Kidney (tissue), 13 donors: ENCODE measurements at regions not wholly inside any gene's neighbourhood (a gene's known extent, or its start where the extent isn't known, plus 50 kb on each side); places are given as distances from the start of the nearest gene placed in this dataset.

Experiments used
- DNase-seq, 5 donors: peaks; one replicate each; pipeline ENCODE4 v3.0.0-alpha.2; 2013 to 2020
- FAIRE-seq: peaks from 2 replicates; lab custom pipeline; 2012; peaks lifted over from hg19 to GRCh38; lab: Jason Lieb, UNC
- H3K27ac ChIP-seq, 2 donors: one replicate each; pipeline ENCODE4 v1.7.0; 2013; ENCODE audit warnings: low read depth in 2 of 2, low read length in 2 of 2, inconsistent platforms in 1 of 2
- H3K27me3 ChIP-seq: one replicate; pipeline ENCODE4 v1.7.1; 2013; ENCODE audit warnings: low read length, inconsistent platforms; ENCODE audit not compliant: control insufficient read depth, insufficient read depth
- H3K36me3 ChIP-seq, 3 donors: one replicate each; pipeline versions ENCODE4 v1.7.0 to v1.7.1; 2013; ENCODE audit warnings: low read length in 3 of 3, control low read depth in 1 of 3, inconsistent platforms in 1 of 3; ENCODE audit not compliant: insufficient read depth in 3 of 3, control insufficient read depth in 2 of 3
- H3K4me1 ChIP-seq, 3 donors: one replicate each; pipeline versions ENCODE4 v1.7.0 to v1.7.1; 2013; ENCODE audit warnings: low read length in 3 of 3, inconsistent platforms in 1 of 3, low read depth in 1 of 3; ENCODE audit not compliant: control insufficient read depth in 2 of 3, insufficient read depth in 2 of 3
- H3K4me3 ChIP-seq, 3 donors: one replicate each; pipeline versions ENCODE4 v1.7.0 to v1.8.1; 2013; ENCODE audit warnings: low read length in 3 of 3, control low read depth in 1 of 3, inconsistent platforms in 1 of 3
- H3K9ac ChIP-seq, 3 donors: one replicate each; pipeline versions ENCODE4 v1.7.0 to v1.7.1; 2013; ENCODE audit warnings: low read length in 3 of 3, control low read depth in 1 of 3, inconsistent platforms in 1 of 3
- H3K9me3 ChIP-seq, 3 donors: one replicate each; pipeline versions ENCODE4 v1.7.0 to v1.7.1; 2013; ENCODE audit warnings: low read length in 3 of 3, control low read depth in 1 of 3, inconsistent platforms in 1 of 3; ENCODE audit not compliant: control insufficient read depth in 2 of 3, insufficient read depth in 1 of 3
- intact Hi-C: fragments of 100-400 bp; cut with DNase I; formaldehyde crosslinking; loops from one replicate; pipeline ENCODE4 v1.11.1; 2022
- TF ChIP-seq, protein P1 (sequence below): IDR thresholded peaks from 3 replicates; pipeline ENCODE4 v1.5.1; 2012; ENCODE audit warnings: mild to moderate bottlenecking, moderate library complexity, borderline replicate concordance; ENCODE audit not compliant: insufficient read depth; ENCODE audit errors: extremely low read depth
- donor health status: control.
- donor health status: control.
- donor health status: control.
- donor health status: control.
- donor health status: control.
- donor health status: DM: yes; HTN: yes; CAD: no.
- donor health status: Normal renal cell carcinoma (clear cell type).

DNA sequence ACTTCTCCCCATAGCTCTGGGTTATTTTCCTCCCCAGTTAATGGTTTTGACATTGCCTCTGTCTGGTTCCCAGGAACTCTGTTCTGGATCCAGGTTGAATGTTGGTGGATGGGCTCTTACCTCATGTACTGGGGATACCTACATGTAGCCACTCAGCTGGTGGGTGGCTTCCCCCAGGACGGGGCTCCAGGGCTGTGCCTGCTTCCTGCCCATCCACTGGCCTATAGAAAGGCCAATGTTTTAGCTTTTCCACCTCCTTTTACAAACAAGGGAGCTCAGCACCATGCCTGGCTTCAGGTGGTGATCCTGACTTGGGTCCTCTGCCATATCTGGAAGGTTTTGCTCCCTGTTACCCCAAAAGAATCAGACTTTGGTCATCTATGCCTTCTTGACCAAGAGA lies 120.2 kb downstream of the AKAP11 start:
- Histone ChIP-seq H3K27ac (no peak overlapping the region), H3K4me1 (no peaks in the 10 kb centered on the region), H3K9me3 (no peaks in the 10 kb centered on the region), H3K9ac (no peak overlapping the region), H3K27me3 (no peaks in the 10 kb centered on the region), H3K36me3 (no peaks in the 10 kb centered on the region), H3K4me3 (no peak overlapping the region)
- TF ChIP-seq, protein P1, sequence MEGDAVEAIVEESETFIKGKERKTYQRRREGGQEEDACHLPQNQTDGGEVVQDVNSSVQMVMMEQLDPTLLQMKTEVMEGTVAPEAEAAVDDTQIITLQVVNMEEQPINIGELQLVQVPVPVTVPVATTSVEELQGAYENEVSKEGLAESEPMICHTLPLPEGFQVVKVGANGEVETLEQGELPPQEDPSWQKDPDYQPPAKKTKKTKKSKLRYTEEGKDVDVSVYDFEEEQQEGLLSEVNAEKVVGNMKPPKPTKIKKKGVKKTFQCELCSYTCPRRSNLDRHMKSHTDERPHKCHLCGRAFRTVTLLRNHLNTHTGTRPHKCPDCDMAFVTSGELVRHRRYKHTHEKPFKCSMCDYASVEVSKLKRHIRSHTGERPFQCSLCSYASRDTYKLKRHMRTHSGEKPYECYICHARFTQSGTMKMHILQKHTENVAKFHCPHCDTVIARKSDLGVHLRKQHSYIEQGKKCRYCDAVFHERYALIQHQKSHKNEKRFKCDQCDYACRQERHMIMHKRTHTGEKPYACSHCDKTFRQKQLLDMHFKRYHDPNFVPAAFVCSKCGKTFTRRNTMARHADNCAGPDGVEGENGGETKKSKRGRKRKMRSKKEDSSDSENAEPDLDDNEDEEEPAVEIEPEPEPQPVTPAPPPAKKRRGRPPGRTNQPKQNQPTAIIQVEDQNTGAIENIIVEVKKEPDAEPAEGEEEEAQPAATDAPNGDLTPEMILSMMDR: no peak
- FAIRE-seq: no peak
- DNase-seq: no peak
- intact Hi-C loops: no loop called here

DNA sequence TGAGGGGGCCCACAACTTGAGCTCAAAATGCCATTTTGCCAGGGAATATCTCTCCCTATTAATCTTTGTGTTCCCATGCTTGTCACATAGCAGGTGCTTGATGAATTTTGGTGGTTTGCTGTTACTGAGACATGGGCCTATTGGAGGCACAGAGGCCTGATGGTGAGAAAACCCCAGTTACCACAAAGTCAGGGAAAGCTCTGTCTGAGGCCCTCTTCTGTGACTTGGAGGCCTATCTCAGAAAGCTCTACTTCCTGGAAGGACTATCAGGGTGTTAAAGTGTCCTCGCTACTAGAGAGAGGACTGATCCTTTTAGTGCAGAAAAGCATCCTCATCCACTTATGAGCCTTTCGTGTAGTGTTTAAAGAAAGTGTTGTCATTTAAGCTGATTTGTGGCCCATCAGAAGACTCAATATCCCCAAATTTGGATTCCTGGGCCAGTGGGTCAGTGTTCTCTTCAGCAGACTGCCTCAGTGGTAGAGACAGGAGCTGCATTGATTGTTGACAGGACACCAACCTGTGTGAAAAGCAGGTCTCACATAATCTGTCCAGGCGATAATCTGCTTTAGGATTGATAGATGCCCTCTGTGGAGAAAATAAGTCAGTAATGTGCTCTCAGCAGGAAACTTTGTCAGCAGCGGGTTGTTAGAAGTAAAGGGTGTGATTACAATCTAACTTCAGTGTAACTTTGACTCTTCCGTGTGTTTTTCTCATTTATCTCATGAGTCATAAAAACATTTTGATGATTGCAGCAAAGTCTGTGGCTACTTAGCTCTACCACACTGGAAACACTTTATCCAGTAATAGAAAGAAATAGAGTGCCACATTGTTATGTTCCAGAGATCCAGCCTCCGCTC lies 121.0 kb downstream of the AKAP11 start:
- FAIRE-seq (no peak), DNase-seq (no peak)
- no peak overlapping the region for H3K27ac ChIP-seq
- no peak overlapping the region for H3K4me3 ChIP-seq
- no peak overlapping the region for H3K9ac ChIP-seq
- no peaks in the 10 kb centered on the region for H3K9me3 ChIP-seq
- H3K27me3 ChIP-seq: no peaks in the 10 kb centered on the region
- TF ChIP-seq, protein P1: no peak
- no peaks in the 10 kb centered on the region for H3K36me3 ChIP-seq
- no peaks in the 10 kb centered on the region for H3K4me1 ChIP-seq
- intact Hi-C loops: no loop called here

DNA sequence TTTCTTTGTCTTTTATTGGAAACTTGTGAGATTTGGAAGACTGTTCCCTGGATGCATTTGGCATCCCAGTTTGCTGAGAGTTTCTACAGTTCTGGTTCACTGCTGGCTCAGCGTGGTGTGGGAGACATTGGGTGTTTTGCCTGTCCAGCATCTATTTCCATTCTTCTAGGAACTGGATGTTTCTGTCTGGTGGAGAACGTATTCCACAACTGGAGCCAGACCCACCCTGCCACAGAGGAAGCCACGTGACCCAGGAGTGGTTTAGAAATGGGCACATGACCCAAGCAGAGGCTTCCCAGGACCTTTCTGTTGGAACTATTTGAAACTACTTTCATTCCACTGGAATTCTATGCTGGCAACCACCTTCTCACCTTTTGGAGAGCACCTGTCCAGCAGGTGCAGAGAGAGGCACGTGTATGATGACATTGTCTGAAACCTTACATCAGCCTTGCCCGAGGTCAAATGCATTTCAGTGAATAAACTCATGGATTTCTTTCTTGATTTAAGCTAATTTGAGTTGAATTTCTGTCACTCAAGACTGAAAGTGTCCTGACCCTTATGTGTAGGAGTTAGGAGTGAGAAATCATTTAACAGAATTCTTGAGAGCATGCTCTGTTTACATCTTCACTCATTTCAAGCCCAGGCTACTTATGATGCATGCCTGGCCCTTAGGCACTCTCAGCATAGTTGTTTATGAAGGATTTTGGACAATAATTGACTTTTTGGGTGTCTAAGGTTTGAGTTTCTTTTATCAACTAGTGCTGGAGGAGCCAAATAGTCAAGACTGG lies 121.8 kb downstream of the AKAP11 start:
- FAIRE-seq (no peak), DNase-seq (no peak)
- H3K9me3 ChIP-seq: no peaks in the 10 kb centered on the region
- intact Hi-C loops: no loop called here
- no peak overlapping the region for H3K9ac ChIP-seq
- no peak overlapping the region for H3K27ac ChIP-seq
- H3K36me3 ChIP-seq: no peaks in the 10 kb centered on the region
- no peaks in the 10 kb centered on the region for H3K27me3 ChIP-seq
- H3K4me3 ChIP-seq: no peak overlapping the region
- no peaks in the 10 kb centered on the region for H3K4me1 ChIP-seq
- TF ChIP-seq, protein P1: no peak
